SU-DHL-6 (cell line): ENCODE measurements at regions not wholly inside any gene's neighbourhood (a gene's known extent, or its start where the extent isn't known, plus 50 kb on each side); places are given as distances from the start of the nearest gene placed in this dataset.
"Not testable (repeated sequence)": the region's sequence is repeated elsewhere in the genome, so short reads cannot be mapped to it uniquely, and the experiment has no call there.

Source experiments
- EZH2phosphoT487 ChIP-seq: fragments of 200-600 bp; sonication (generic), shearing (Covaris generic); conservative IDR thresholded peaks from 2 replicates; pipeline ENCODE4 v1.6.1; 2018; ENCODE audit warnings: mild to moderate bottlenecking, antibody characterized with exemption, low read length, moderate library complexity, mixed read lengths
- TF ChIP-seq, protein P1 (sequence below): fragments of 200-600 bp; sonication (generic); IDR thresholded peaks from one replicate; pipeline ENCODE4 v1.5.1; 2017; ENCODE audit warnings: antibody characterized with exemption, mild to moderate bottlenecking, low read length, moderate library complexity; ENCODE audit not compliant: insufficient read depth, poor library complexity, severe bottlenecking

DNA sequence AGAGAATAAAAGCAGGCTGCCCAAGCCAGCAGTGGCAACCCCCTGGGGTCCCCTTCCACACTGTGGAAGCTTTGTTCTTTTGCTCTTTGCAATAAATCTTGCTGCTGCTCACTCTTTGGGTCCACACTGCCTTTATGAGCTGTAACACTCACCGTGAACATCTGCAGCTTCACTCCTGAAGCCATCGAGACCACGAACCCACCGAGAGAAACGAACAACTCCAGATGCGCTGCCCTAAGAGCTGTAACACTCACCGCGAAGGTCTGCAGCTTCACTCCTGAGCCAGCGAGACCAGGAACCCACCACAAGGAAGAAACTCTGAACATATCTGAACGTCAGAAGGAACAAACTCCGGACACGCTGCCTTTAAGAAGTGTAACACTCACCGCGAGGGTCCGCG is 1252.9 kb downstream of the STIM2 start:
- TF ChIP-seq, protein P1, sequence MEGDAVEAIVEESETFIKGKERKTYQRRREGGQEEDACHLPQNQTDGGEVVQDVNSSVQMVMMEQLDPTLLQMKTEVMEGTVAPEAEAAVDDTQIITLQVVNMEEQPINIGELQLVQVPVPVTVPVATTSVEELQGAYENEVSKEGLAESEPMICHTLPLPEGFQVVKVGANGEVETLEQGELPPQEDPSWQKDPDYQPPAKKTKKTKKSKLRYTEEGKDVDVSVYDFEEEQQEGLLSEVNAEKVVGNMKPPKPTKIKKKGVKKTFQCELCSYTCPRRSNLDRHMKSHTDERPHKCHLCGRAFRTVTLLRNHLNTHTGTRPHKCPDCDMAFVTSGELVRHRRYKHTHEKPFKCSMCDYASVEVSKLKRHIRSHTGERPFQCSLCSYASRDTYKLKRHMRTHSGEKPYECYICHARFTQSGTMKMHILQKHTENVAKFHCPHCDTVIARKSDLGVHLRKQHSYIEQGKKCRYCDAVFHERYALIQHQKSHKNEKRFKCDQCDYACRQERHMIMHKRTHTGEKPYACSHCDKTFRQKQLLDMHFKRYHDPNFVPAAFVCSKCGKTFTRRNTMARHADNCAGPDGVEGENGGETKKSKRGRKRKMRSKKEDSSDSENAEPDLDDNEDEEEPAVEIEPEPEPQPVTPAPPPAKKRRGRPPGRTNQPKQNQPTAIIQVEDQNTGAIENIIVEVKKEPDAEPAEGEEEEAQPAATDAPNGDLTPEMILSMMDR: not testable (repeated sequence)
- not testable (repeated sequence) for TF ChIP-seq EZH2phosphoT487
